Loucy (cell line): ENCODE measurements at regions not wholly inside any gene's neighbourhood (a gene's known extent, or its start where the extent isn't known, plus 50 kb on each side); places are given as distances from the start of the nearest gene placed in this dataset.

ENCODE experiments used
- H2AFZ ChIP-seq: fragments of 200-600 bp; sonication (generic); 2 replicates; pipeline ENCODE4 v1.6.0; 2016; ENCODE audit warnings: antibody characterized with exemption, mild to moderate bottlenecking, low read length, moderate library complexity
- H3F3A ChIP-seq: fragments of 200-600 bp; 2 replicates; pipeline ENCODE4 v1.6.0; 2016; ENCODE audit warnings: antibody characterized with exemption, low read depth, mild to moderate bottlenecking
- H3K27me3 ChIP-seq: fragments of 200-600 bp; sonication (generic); 2 replicates; pipeline ENCODE4 v1.6.1; 2014; ENCODE audit warnings: low read length, mild to moderate bottlenecking; ENCODE audit not compliant: insufficient read depth, poor library complexity, severe bottlenecking
- H3K36me3 ChIP-seq: fragments of 200-600 bp; sonication (generic); 2 replicates; pipeline ENCODE4 v1.6.1; 2016; ENCODE audit warnings: low read length; ENCODE audit not compliant: insufficient read depth
- H3K4me1 ChIP-seq: fragments of 200-600 bp; sonication (generic); 2 replicates; pipeline ENCODE4 v1.5.1; 2014; ENCODE audit warnings: low read length, mild to moderate bottlenecking; ENCODE audit not compliant: insufficient read depth, poor library complexity, severe bottlenecking
- H3K4me2 ChIP-seq: fragments of 200-600 bp; sonication (generic); 2 replicates; pipeline ENCODE4 v1.6.0; 2014; ENCODE audit warnings: antibody characterized with exemption, low read length, low read depth, mild to moderate bottlenecking; ENCODE audit not compliant: poor library complexity, severe bottlenecking
- H3K4me3 ChIP-seq: fragments of 200-600 bp; sonication (generic); 2 replicates; pipeline ENCODE4 v1.5.1; 2014; ENCODE audit warnings: low read length, mild to moderate bottlenecking, mixed read lengths; ENCODE audit not compliant: poor library complexity, severe bottlenecking
- H3K79me2 ChIP-seq: fragments of 200-600 bp; sonication (generic); 2 replicates; pipeline ENCODE4 v1.6.1; 2014; ENCODE audit warnings: low read length; ENCODE audit not compliant: insufficient read depth
- H3K9ac ChIP-seq: fragments of 200-600 bp; sonication (generic); 2 replicates; pipeline ENCODE4 v1.6.0; 2014; ENCODE audit warnings: mild to moderate bottlenecking, low read depth, low read length, moderate library complexity; ENCODE audit not compliant: poor library complexity, severe bottlenecking
- H3K9me2 ChIP-seq: fragments of 200-600 bp; sonication (generic); replicated peaks from 2 replicates; pipeline ENCODE4 v1.6.1; 2016; ENCODE audit warnings: low read depth, low read length, mixed read lengths
- H3K9me3 ChIP-seq: fragments of 200-600 bp; sonication (generic); 2 replicates; pipeline ENCODE4 v1.6.1; 2014; ENCODE audit warnings: mild to moderate bottlenecking, antibody characterized with exemption, low read length, low read depth; ENCODE audit not compliant: insufficient read depth
- H4K20me1 ChIP-seq: fragments of 200-600 bp; sonication (generic); 2 replicates; pipeline ENCODE4 v1.6.0; 2014; ENCODE audit warnings: antibody characterized with exemption, low read length, mild to moderate bottlenecking; ENCODE audit not compliant: insufficient read depth, poor library complexity, severe bottlenecking
- CTCF ChIP-seq: fragments of 200-600 bp; sonication (generic); conservative IDR thresholded peaks from 2 replicates; pipeline ENCODE4 v1.5.1; 2014; ENCODE audit warnings: mild to moderate bottlenecking, antibody characterized with exemption, low read length
- EZH2phosphoT487 ChIP-seq: fragments of 200-600 bp; IDR thresholded peaks from 2 replicates; pipeline ENCODE4 v1.6.1; 2018; ENCODE audit warnings: antibody characterized with exemption, mild to moderate bottlenecking, moderate library complexity, borderline replicate concordance

GRCh38 chr15:47486040-47486439 is 231.3 kb upstream of the SEMA6D start:
- no peaks in the 10 kb centered on the region for H3K9me2 ChIP-seq

GRCh38 chr15:47492195-47492594 is 225.1 kb upstream of the SEMA6D start:
- Histone ChIP-seq H3K36me3 (no peaks in the 10 kb centered on the region), H3K27me3 (no peaks in the 10 kb centered on the region), H3K4me3 (no peak overlapping the region), H3K4me2 (no peak overlapping the region), H2AFZ (no peak overlapping the region), H3K9me2 (no peaks in the 10 kb centered on the region), H3K9ac (no peak overlapping the region), H4K20me1 (no peaks in the 10 kb centered on the region), H3K4me1 (no peaks in the 10 kb centered on the region), H3K9me3 (no peaks in the 10 kb centered on the region), H3F3A (no peaks in the 10 kb centered on the region), H3K79me2 (no peaks in the 10 kb centered on the region)
- TF ChIP-seq EZH2phosphoT487 (no peak), CTCF (no peak)

More at GRCh38 chr15:47486040-47486439, 231.3 kb upstream of the SEMA6D start:
- Histone ChIP-seq H4K20me1 (no peaks in the 10 kb centered on the region), H3K9me3 (0 out of 2 replicates have a peak, but pooled peaks cover 3% of the 10 kb centered on the region), H3K36me3 (no peaks in the 10 kb centered on the region), H3K4me3 (no peak overlapping the region), H2AFZ (no peak overlapping the region), H3K9ac (no peak overlapping the region), H3K27me3 (peaks cover 23% of the 10 kb centered on the region), H3F3A (no peaks in the 10 kb centered on the region), H3K79me2 (no peaks in the 10 kb centered on the region), H3K4me1 (peaks cover 5% of the 10 kb centered on the region), H3K4me2 (no peak overlapping the region)
- no peak for TF ChIP-seq EZH2phosphoT487
- TF ChIP-seq CTCF, result no peak

- H4K20me1 ChIP-seq, result no peaks in the 10 kb centered on the region
- no peak overlapping the region for H2AFZ ChIP-seq
- no peak overlapping the region for H3K4me2 ChIP-seq
- H3K4me1 ChIP-seq, result no peaks in the 10 kb centered on the region
- no peak overlapping the region for H3K4me3 ChIP-seq
- H3F3A ChIP-seq, result no peaks in the 10 kb centered on the region
- H3K79me2 ChIP-seq, result no peaks in the 10 kb centered on the region
- no peak overlapping the region for H3K9ac ChIP-seq
- no peaks in the 10 kb centered on the region for H3K36me3 ChIP-seq
- H3K27me3 ChIP-seq, result no peaks in the 10 kb centered on the region
- TF ChIP-seq CTCF (no peak), EZH2phosphoT487 (no peak)
- no peaks in the 10 kb centered on the region for H3K9me2 ChIP-seq
- H3K9me3 ChIP-seq, result no peaks in the 10 kb centered on the region
Measured at GRCh38 chr15:47493357-47494247, 223.7 kb upstream of the SEMA6D start.
